MCF 10A (cell line): ENCODE measurements at regions not wholly inside any gene's neighbourhood (a gene's known extent, or its start where the extent isn't known, plus 50 kb on each side); places are given as distances from the start of the nearest gene placed in this dataset.

Experiments
- BruUV-seq: library from RNA; stranded (reverse); fragments of 400-500 nt; replicated peaks from 2 replicates; lab custom pipeline; 2021; lab: Mats Ljungman, UMichigan
- CTCF ChIA-PET: fragments of 300-600 bp; sonication (Branson Sonifier 250); formaldehyde crosslinking; extraction: SDS; loops from one replicate; lab custom pipeline; 2021; ENCODE audit warnings: antibody characterized with exemption, inconsistent platforms; lab: Yijun Ruan, JAX
- POLR2A ChIA-PET: fragments of 300-600, 350-650 bp; sonication (Branson Sonifier 250); formaldehyde crosslinking; extraction: SDS; loops from one replicate; lab custom pipeline; 2020; ENCODE audit warnings: antibody characterized with exemption, inconsistent platforms; lab: Yijun Ruan, JAX
- DNase-seq: peaks from one replicate; pipeline ENCODE4 v3.0.0-alpha.2; 2018; ENCODE audit not compliant: unreplicated experiment
- H3K27ac Mint-ChIP-seq: one replicate; pipeline ENCODE4 v1.8.0; 2022; ENCODE audit warnings: mild to moderate bottlenecking, low read depth, mixed read lengths; ENCODE audit not compliant: unreplicated experiment
- H3K27me3 Mint-ChIP-seq: one replicate; pipeline ENCODE4 v1.8.0; 2022; ENCODE audit warnings: mixed read lengths; ENCODE audit not compliant: insufficient read depth, unreplicated experiment
- H3K36me3 Mint-ChIP-seq: one replicate; pipeline ENCODE4 v1.8.0; 2022; ENCODE audit warnings: mild to moderate bottlenecking, moderate library complexity, mixed read lengths; ENCODE audit not compliant: insufficient read depth, unreplicated experiment
- H3K4me1 Mint-ChIP-seq: one replicate; pipeline ENCODE4 v1.8.0; 2022; ENCODE audit warnings: mixed read lengths; ENCODE audit not compliant: insufficient read depth, unreplicated experiment
- H3K4me3 Mint-ChIP-seq: one replicate; pipeline ENCODE4 v1.8.0; 2022; ENCODE audit warnings: mild to moderate bottlenecking, moderate library complexity, mixed read lengths; ENCODE audit not compliant: unreplicated experiment
- H3K9me3 Mint-ChIP-seq: one replicate; pipeline ENCODE4 v1.8.0; 2022; ENCODE audit warnings: mixed read lengths; ENCODE audit not compliant: unreplicated experiment
- CTCF ChIP-seq: fragments of 200-600 bp; IDR thresholded peaks from one replicate; pipeline ENCODE4 v1.8.0; 2022; ENCODE audit warnings: antibody characterized with exemption, mild to moderate bottlenecking; ENCODE audit not compliant: unreplicated experiment
- intact Hi-C: fragments of 100-400 bp; cut with micrococcal nuclease; formaldehyde crosslinking; loops from 2 replicates; pipeline ENCODE4 v1.14.1; 2022

- DNase-seq: no peak
- Mint-ChIP-seq H3K9me3 (no peaks in the 10 kb centered on the region), H3K36me3 (no peaks in the 10 kb centered on the region), H3K4me3 (no peak overlapping the region), H3K27me3 (no peaks in the 10 kb centered on the region), H3K4me1 (peaks cover 6% of the 10 kb centered on the region), H3K27ac (no peak overlapping the region)
- TF ChIP-seq CTCF: no peak
- no TSS peak for BruUV-seq
- ChIA-PET CTCF (interaction anchor here (0.6 to 0.9 kb wide), 3 partner anchors 99 to 140 kb away, joined by 3 read pairs; no protein-coding TSS in a partner anchor), POLR2A (no interaction called here)
- intact Hi-C loops: no loop called here
These were observed 473.0 kb downstream of the BMP2 start for GRCh38 chr20:7240490-7240889.

- no peaks in the 10 kb centered on the region for H3K36me3 Mint-ChIP-seq
- H3K9me3 Mint-ChIP-seq: no peaks in the 10 kb centered on the region
- H3K4me3 Mint-ChIP-seq: no peak overlapping the region
- no peak overlapping the region for H3K27ac Mint-ChIP-seq
- H3K27me3 Mint-ChIP-seq: no peaks in the 10 kb centered on the region
- ChIA-PET POLR2A (interaction anchor here (0.7 kb wide), 1 partner anchor 56 kb away, joined by 3 read pairs; no protein-coding TSS in a partner anchor), CTCF (interaction anchor here (0.6 to 2.6 kb wide), 7 partner anchors 10 to 419 kb away, joined by 3 to 7 read pairs (median 3); no protein-coding TSS in a partner anchor)
- BruUV-seq: no TSS peak
- intact Hi-C loops: no loop called here
- DNase-seq: no peak
- no peaks in the 10 kb centered on the region for H3K4me1 Mint-ChIP-seq
- no peak for TF ChIP-seq CTCF
These were observed 481.1 kb downstream of the BMP2 start for GRCh38 chr20:7248281-7249201.

- H3K4me3 Mint-ChIP-seq: no peak overlapping the region
- BruUV-seq: no TSS peak
- intact Hi-C loops: no loop called here
These were observed 482.9 kb downstream of the BMP2 start for GRCh38 chr20:7250337-7250736.

More at GRCh38 chr20:7250337-7250736, 482.9 kb downstream of the BMP2 start:
- no peaks in the 10 kb centered on the region for H3K27me3 Mint-ChIP-seq
- POLR2A ChIA-PET: interaction anchor here (0.6 kb wide), 1 partner anchor 627 kb away, joined by 3 read pairs; no protein-coding TSS in a partner anchor
- H3K9me3 Mint-ChIP-seq: no peaks in the 10 kb centered on the region
- no peak for TF ChIP-seq CTCF
- CTCF ChIA-PET: interaction anchor here (0.6 to 1.8 kb wide), 7 partner anchors 15 to 610 kb away, joined by 3 to 4 read pairs (median 3); no protein-coding TSS in a partner anchor
- DNase-seq: no peak
- H3K36me3 Mint-ChIP-seq: no peaks in the 10 kb centered on the region
- H3K4me1 Mint-ChIP-seq: no peaks in the 10 kb centered on the region
- no peak overlapping the region for H3K27ac Mint-ChIP-seq
